ENCODE measurements at regions not wholly inside any gene's neighbourhood (a gene's known extent, or its start where the extent isn't known, plus 50 kb on each side); places are given as distances from the start of the nearest gene placed in this dataset.

GRCh38 chr3:34388830-34389229, 590.4 kb downstream of the PDCD6IP start:
- H3K9me3 Mint-ChIP-seq = peaks cover 10% of the 10 kb centered on the region
- POLR2A ChIA-PET = no interaction called here

GRCh38 chr3:34394978-34395748, 596.7 kb downstream of the PDCD6IP start:
- H3K4me1 Mint-ChIP-seq = no peaks in the 10 kb centered on the region
- CTCF ChIA-PET = no interaction called here
- no peak overlapping the region for H3K4me3 Mint-ChIP-seq
- DNase-seq (no peak), ATAC-seq (ENCODE audit: low read depth) (no peak)
- POLR2A ChIA-PET = no interaction called here
- no peak for TF ChIP-seq CTCF (IDR thresholded peaks at IDR 0.05)
- H3K27ac Mint-ChIP-seq = no peak overlapping the region
- H3K9me3 Mint-ChIP-seq = peaks cover 11% of the 10 kb centered on the region
- intact Hi-C loops (cut with micrococcal nuclease) = no loop called here
- H3K36me3 Mint-ChIP-seq (ENCODE audit: low read depth) = no peaks in the 10 kb centered on the region
- no peaks in the 10 kb centered on the region for H3K27me3 Mint-ChIP-seq

More at GRCh38 chr3:34388830-34389229, 590.4 kb downstream of the PDCD6IP start:
- intact Hi-C loops (cut with micrococcal nuclease) = no loop called here
- no peak for TF ChIP-seq CTCF (IDR thresholded peaks at IDR 0.05)
- ATAC-seq (ENCODE audit: low read depth) (no peak), DNase-seq (no peak)
- Mint-ChIP-seq H3K4me1 (peaks cover 3% of the 10 kb centered on the region), H3K36me3 (ENCODE audit: low read depth) (no peaks in the 10 kb centered on the region), H3K27ac (no peak overlapping the region), H3K27me3 (no peaks in the 10 kb centered on the region), H3K4me3 (no peak overlapping the region)
- CTCF ChIA-PET = no interaction called here

DNA sequence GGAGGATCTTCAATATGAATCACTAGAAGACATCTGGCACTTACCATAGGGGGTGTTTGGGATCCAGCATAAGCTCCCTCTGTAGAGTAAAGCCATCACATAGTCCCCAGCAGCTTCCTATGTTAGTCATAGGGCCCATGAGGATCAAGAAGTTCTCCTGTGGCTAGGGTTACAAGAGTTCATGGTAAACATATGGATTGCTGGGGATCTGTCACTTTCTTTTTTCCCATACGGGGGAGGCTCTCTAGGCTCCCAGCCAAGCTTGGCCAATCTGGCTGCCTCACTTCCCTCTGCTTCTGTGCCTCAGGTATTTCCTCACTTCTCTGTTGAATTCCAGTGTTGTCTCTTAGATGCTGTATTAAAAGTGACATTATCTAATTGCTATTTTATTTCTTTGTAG, 597.9 kb downstream of the PDCD6IP start:
- CTCF ChIA-PET = no interaction called here
- intact Hi-C loops (cut with micrococcal nuclease) = no loop called here
- H3K27ac Mint-ChIP-seq = no peak overlapping the region

GRCh38 chr3:34396956-34397355, 598.5 kb downstream of the PDCD6IP start:
- H3K9me3 Mint-ChIP-seq = peaks cover 21% of the 10 kb centered on the region
- ATAC-seq (ENCODE audit: low read depth) = no peak
- no peak overlapping the region for H3K27ac Mint-ChIP-seq
- no peak for TF ChIP-seq CTCF (IDR thresholded peaks at IDR 0.05)
- no peak for DNase-seq
- H3K27me3 Mint-ChIP-seq = no peaks in the 10 kb centered on the region
- intact Hi-C loops (cut with micrococcal nuclease) = no loop called here
- H3K4me3 Mint-ChIP-seq = no peak overlapping the region
- H3K4me1 Mint-ChIP-seq = no peaks in the 10 kb centered on the region
- no peaks in the 10 kb centered on the region for H3K36me3 Mint-ChIP-seq (ENCODE audit: low read depth)
- ChIA-PET POLR2A (no interaction called here), CTCF (no interaction called here)

More for the DNA sequence above, 597.9 kb downstream of the PDCD6IP start:
- Mint-ChIP-seq H3K4me3 (no peak overlapping the region), H3K9me3 (peaks cover 18% of the 10 kb centered on the region), H3K27me3 (no peaks in the 10 kb centered on the region), H3K36me3 (ENCODE audit: low read depth) (no peaks in the 10 kb centered on the region), H3K4me1 (no peaks in the 10 kb centered on the region)
- TF ChIP-seq CTCF (IDR thresholded peaks at IDR 0.05) = no peak
- ATAC-seq (ENCODE audit: low read depth) (no peak), DNase-seq (no peak)
- POLR2A ChIA-PET = no interaction called here

GRCh38 chr3:34399401-34399800, 601.0 kb downstream of the PDCD6IP start:
- no peak for DNase-seq
- no peak for ATAC-seq (ENCODE audit: low read depth)
- peaks cover 10% of the 10 kb centered on the region for H3K9me3 Mint-ChIP-seq
- CTCF ChIA-PET = no interaction called here
- H3K4me1 Mint-ChIP-seq = no peaks in the 10 kb centered on the region
- H3K36me3 Mint-ChIP-seq (ENCODE audit: low read depth) = no peaks in the 10 kb centered on the region
- no peaks in the 10 kb centered on the region for H3K27me3 Mint-ChIP-seq
- no peak for TF ChIP-seq CTCF (IDR thresholded peaks at IDR 0.05)
- POLR2A ChIA-PET = no interaction called here
- H3K4me3 Mint-ChIP-seq = no peak overlapping the region
- H3K27ac Mint-ChIP-seq = no peak overlapping the region
- intact Hi-C loops (cut with micrococcal nuclease) = no loop called here

All from activated B cell treated with CpG ODN at 0.5 μM for 24 hours (primary cell).